MCF 10A (cell line): ENCODE measurements at regions not wholly inside any gene's neighbourhood (a gene's known extent, or its start where the extent isn't known, plus 50 kb on each side); places are given as distances from the start of the nearest gene placed in this dataset.

Source experiments
- BruUV-seq: library from RNA; stranded (reverse); fragments of 400-500 nt; replicated peaks from 2 replicates; lab custom pipeline; 2021; lab: Mats Ljungman, UMichigan
- CTCF ChIA-PET: fragments of 300-600 bp; sonication (Branson Sonifier 250); formaldehyde crosslinking; extraction: SDS; loops from one replicate; lab custom pipeline; 2021; ENCODE audit warnings: antibody characterized with exemption, inconsistent platforms; lab: Yijun Ruan, JAX
- POLR2A ChIA-PET: fragments of 300-600, 350-650 bp; sonication (Branson Sonifier 250); formaldehyde crosslinking; extraction: SDS; loops from one replicate; lab custom pipeline; 2020; ENCODE audit warnings: antibody characterized with exemption, inconsistent platforms; lab: Yijun Ruan, JAX
- DNase-seq: peaks from one replicate; pipeline ENCODE4 v3.0.0-alpha.2; 2018; ENCODE audit not compliant: unreplicated experiment
- H3K27ac Mint-ChIP-seq: one replicate; pipeline ENCODE4 v1.8.0; 2022; ENCODE audit warnings: mild to moderate bottlenecking, low read depth, mixed read lengths; ENCODE audit not compliant: unreplicated experiment
- H3K27me3 Mint-ChIP-seq: one replicate; pipeline ENCODE4 v1.8.0; 2022; ENCODE audit warnings: mixed read lengths; ENCODE audit not compliant: insufficient read depth, unreplicated experiment
- H3K36me3 Mint-ChIP-seq: one replicate; pipeline ENCODE4 v1.8.0; 2022; ENCODE audit warnings: mild to moderate bottlenecking, moderate library complexity, mixed read lengths; ENCODE audit not compliant: insufficient read depth, unreplicated experiment
- H3K4me1 Mint-ChIP-seq: one replicate; pipeline ENCODE4 v1.8.0; 2022; ENCODE audit warnings: mixed read lengths; ENCODE audit not compliant: insufficient read depth, unreplicated experiment
- H3K4me3 Mint-ChIP-seq: one replicate; pipeline ENCODE4 v1.8.0; 2022; ENCODE audit warnings: mild to moderate bottlenecking, moderate library complexity, mixed read lengths; ENCODE audit not compliant: unreplicated experiment
- H3K9me3 Mint-ChIP-seq: one replicate; pipeline ENCODE4 v1.8.0; 2022; ENCODE audit warnings: mixed read lengths; ENCODE audit not compliant: unreplicated experiment
- intact Hi-C: fragments of 100-400 bp; cut with micrococcal nuclease; formaldehyde crosslinking; loops from 2 replicates; pipeline ENCODE4 v1.14.1; 2022
- TF ChIP-seq, protein P1 (sequence below): fragments of 200-600 bp; IDR thresholded peaks from one replicate; pipeline ENCODE4 v1.8.0; 2022; ENCODE audit warnings: antibody characterized with exemption, mild to moderate bottlenecking; ENCODE audit not compliant: unreplicated experiment

GRCh38 chr14:28436821-28437220 lies 329.8 kb upstream of the FOXG1 start:
- ChIA-PET CTCF (no interaction called here), POLR2A (no interaction called here)
- DNase-seq: no peak
- BruUV-seq: no TSS peak
- TF ChIP-seq, protein P1, sequence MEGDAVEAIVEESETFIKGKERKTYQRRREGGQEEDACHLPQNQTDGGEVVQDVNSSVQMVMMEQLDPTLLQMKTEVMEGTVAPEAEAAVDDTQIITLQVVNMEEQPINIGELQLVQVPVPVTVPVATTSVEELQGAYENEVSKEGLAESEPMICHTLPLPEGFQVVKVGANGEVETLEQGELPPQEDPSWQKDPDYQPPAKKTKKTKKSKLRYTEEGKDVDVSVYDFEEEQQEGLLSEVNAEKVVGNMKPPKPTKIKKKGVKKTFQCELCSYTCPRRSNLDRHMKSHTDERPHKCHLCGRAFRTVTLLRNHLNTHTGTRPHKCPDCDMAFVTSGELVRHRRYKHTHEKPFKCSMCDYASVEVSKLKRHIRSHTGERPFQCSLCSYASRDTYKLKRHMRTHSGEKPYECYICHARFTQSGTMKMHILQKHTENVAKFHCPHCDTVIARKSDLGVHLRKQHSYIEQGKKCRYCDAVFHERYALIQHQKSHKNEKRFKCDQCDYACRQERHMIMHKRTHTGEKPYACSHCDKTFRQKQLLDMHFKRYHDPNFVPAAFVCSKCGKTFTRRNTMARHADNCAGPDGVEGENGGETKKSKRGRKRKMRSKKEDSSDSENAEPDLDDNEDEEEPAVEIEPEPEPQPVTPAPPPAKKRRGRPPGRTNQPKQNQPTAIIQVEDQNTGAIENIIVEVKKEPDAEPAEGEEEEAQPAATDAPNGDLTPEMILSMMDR: no peak
- Mint-ChIP-seq H3K9me3 (peaks cover 7% of the 10 kb centered on the region), H3K27me3 (no peaks in the 10 kb centered on the region), H3K4me3 (no peak overlapping the region), H3K4me1 (no peaks in the 10 kb centered on the region), H3K36me3 (no peaks in the 10 kb centered on the region), H3K27ac (no peak overlapping the region)
- intact Hi-C loops: no loop called here

DNA sequence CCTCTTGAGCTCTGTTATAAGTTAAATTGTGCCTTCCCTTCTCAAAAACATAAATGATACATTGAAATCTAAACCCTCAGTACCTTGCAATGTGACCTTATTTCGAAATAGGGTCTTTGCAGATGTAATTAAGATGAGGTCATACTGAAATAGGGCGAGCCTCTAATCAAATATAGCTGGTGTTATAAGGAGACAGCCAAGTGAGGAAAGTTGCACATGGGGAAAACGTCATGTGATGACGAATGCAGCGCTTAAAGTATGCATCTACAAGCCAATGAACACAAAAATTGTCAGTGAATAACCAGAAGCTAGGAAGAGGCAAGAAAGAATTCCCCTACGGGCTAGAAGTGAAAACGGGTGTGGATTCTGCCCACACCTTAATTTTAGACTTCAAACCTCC lies 305.2 kb upstream of the FOXG1 start:
- Mint-ChIP-seq H3K4me3 (no peak overlapping the region), H3K9me3 (peaks cover 4% of the 10 kb centered on the region), H3K4me1 (peaks cover 12% of the 10 kb centered on the region), H3K27me3 (no peaks in the 10 kb centered on the region), H3K27ac (peak overlapping the region; percentile 66), H3K36me3 (no peaks in the 10 kb centered on the region)
- TF ChIP-seq, protein P1: no peak
- intact Hi-C loops: no loop called here
- POLR2A ChIA-PET: interaction anchor here (0.7 kb wide), 1 partner anchor 15 kb away, joined by 3 read pairs; no protein-coding TSS in a partner anchor
- DNase-seq: peak; percentile 45
- CTCF ChIA-PET: interaction anchor here (1.2 kb wide), 1 partner anchor 17 kb away, joined by 3 read pairs; no protein-coding TSS in a partner anchor
- BruUV-seq: no TSS peak

DNA sequence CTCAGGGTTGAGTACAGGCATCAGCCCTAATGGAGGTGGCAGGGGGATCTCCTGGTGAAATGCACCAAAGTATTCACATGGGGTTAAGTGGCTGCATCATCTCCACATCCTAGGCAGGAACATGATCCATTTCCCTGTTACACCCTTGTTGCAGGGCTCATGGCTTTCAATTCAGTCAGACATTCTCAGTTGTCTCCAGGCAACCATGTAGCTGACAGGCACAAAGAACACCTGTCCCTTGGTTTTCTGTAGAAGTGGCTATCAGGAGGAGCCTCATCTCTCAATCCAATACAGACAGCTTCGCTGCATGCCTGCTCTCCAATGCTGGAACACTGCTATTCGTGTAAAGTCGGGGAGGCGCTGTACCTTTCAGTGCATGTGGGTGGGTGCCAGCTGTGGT lies 299.0 kb upstream of the FOXG1 start:
- intact Hi-C loops: no loop called here
- no peaks in the 10 kb centered on the region for H3K4me1 Mint-ChIP-seq
- no peak overlapping the region for H3K27ac Mint-ChIP-seq
- no peak overlapping the region for H3K4me3 Mint-ChIP-seq
- CTCF ChIA-PET: interaction anchor here (0.6 to 0.8 kb wide), 2 partner anchors 85 to 798 kb away, joined by 3 read pairs; no protein-coding TSS in a partner anchor
- BruUV-seq: no TSS peak
- H3K36me3 Mint-ChIP-seq: no peaks in the 10 kb centered on the region
- no peaks in the 10 kb centered on the region for H3K27me3 Mint-ChIP-seq
- H3K9me3 Mint-ChIP-seq: peaks cover 13% of the 10 kb centered on the region
- DNase-seq: no peak
- TF ChIP-seq, protein P1: no peak
- POLR2A ChIA-PET: no interaction called here

- DNase-seq: peak; percentile 9
- Mint-ChIP-seq H3K9me3 (peaks cover 13% of the 10 kb centered on the region), H3K4me3 (no peak overlapping the region), H3K27me3 (no peaks in the 10 kb centered on the region), H3K4me1 (no peaks in the 10 kb centered on the region), H3K36me3 (no peaks in the 10 kb centered on the region), H3K27ac (no peak overlapping the region)
- ChIA-PET CTCF (no interaction called here), POLR2A (no interaction called here)
- BruUV-seq: no TSS peak
- TF ChIP-seq, protein P1: no peak
- intact Hi-C loops: no loop called here
These were observed 298.1 kb upstream of the FOXG1 start for GRCh38 chr14:28468191-28469151.
